GM18868 (cell line): ENCODE measurements at regions not wholly inside any gene's neighbourhood (a gene's known extent, or its start where the extent isn't known, plus 50 kb on each side); places are given as distances from the start of the nearest gene placed in this dataset.
"Not testable (repeated sequence)": the region's sequence is repeated elsewhere in the genome, so short reads cannot be mapped to it uniquely, and the experiment has no call there.

ENCODE experiments used
- ATAC-seq: cut with Tn5 transposase; IDR thresholded peaks from one replicate; pipeline ENCODE4 v1.9.1; 2021; ENCODE audit warnings: mild to moderate bottlenecking, moderate library complexity; ENCODE audit not compliant: unreplicated experiment

DNA sequence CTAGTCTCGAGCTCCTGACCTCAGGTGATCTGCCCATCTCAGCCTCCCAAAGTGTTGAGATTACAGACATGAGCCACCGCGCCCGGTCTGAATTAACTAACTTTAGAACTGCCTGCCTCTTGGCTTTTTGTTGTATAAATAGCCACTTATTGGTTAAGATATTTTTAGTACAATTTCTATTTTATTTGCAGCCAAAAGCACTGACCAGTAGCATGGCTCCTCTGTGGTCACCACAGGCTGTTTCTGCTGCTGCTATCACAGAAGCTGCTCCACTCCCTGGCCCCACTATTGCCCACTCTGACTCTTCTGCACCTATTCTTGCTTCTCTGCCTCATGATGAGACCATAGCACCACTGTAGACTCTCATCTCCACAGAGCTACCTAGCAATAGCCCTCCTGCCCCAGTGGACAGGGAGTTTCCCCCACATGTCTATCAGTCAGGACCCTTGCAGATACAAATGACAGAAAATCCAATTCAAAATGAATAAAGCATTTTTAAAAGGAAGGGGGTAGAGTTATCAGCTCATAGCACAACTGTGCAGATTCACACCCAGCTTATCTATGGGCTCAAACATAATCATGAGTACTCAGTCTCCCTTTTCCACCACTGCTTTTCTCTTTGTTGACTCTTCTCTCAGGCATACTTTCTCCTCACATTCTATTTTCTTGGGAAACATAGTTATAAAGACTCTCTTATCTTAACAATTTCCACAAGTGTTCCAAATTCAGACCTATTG is 151.8 kb upstream of the EPB41L4A start:
- ATAC-seq = no peak

- ATAC-seq = no peak
Measured at GRCh38 chr5:112573441-112573840, 154.4 kb upstream of the EPB41L4A start.

- no peak for ATAC-seq
Measured at GRCh38 chr5:112574536-112574935, 155.5 kb upstream of the EPB41L4A start.

- ATAC-seq = no peak
Measured at GRCh38 chr5:112576298-112576925, 157.3 kb upstream of the EPB41L4A start.

GRCh38 chr5:112579599-112580170 is 158.0 kb upstream of the APC start:
- no peak for ATAC-seq

DNA sequence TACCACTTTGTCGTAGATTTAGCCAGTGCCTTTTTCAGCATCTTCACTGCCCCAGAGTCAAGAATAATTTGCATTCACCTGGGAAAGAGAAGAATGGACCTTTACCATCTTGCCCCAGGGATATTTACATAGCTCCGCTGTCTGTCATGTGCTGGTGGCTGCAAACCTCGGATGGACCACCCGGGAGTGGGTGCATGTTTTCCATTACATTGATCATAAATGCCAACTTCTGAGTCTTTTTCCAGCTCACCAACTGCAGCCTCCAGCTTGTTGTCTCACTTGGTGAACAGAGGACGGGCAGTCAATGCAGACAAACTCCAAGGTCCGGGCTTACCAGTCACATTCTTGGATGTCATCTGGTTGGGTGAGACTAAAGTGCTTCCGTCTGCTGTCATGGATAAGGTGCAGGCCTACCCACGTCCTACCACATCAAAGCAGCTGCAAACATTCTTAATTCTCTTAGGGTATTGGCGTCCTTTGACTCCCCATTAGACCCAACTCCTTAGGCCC is 155.8 kb upstream of the APC start:
- ATAC-seq = no peak

- ATAC-seq = no peak
Measured at GRCh38 chr5:112583166-112583565, 154.5 kb upstream of the APC start.

DNA sequence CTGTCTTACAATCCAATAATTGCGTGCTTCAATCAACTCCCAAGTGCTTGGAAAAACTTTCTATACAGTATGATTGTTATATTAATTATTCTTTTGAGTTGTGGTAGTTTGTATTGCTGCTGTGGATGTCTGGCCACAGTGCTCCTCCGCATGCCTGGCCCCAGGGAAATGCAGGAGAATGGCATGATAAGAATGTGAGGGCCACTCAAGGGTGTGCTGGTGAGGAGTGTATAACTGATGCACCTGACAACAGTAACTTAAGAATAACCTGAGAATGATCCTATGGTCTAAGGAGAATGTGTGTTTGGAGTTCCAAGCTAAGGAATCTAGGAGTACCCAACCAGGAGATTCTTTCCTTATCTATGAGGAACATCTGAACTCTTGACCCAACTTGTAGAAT is 152.9 kb upstream of the APC start:
- ATAC-seq = no peak

- peak; percentile 92 for ATAC-seq
Measured at GRCh38 chr5:112586596-112587062, 151.1 kb upstream of the APC start.

DNA sequence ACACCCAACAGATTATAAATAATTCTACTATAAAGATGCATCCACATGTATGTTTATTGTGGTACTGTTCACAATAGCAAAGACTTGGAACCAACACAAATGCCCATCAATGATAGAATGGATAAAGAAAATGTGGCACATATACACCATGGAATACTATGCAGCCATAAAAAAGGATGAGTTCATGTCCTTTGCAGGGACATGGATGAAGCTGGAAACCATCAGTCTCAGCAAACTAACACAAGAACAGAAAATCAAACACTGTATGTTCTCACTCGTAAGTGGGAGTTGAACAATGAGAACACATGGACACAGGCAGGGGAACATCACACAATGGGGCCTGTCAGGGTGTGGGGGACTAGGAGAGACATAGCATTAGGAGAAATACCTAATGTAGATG is 146.8 kb upstream of the APC start:
- not testable (repeated sequence) for ATAC-seq

DNA sequence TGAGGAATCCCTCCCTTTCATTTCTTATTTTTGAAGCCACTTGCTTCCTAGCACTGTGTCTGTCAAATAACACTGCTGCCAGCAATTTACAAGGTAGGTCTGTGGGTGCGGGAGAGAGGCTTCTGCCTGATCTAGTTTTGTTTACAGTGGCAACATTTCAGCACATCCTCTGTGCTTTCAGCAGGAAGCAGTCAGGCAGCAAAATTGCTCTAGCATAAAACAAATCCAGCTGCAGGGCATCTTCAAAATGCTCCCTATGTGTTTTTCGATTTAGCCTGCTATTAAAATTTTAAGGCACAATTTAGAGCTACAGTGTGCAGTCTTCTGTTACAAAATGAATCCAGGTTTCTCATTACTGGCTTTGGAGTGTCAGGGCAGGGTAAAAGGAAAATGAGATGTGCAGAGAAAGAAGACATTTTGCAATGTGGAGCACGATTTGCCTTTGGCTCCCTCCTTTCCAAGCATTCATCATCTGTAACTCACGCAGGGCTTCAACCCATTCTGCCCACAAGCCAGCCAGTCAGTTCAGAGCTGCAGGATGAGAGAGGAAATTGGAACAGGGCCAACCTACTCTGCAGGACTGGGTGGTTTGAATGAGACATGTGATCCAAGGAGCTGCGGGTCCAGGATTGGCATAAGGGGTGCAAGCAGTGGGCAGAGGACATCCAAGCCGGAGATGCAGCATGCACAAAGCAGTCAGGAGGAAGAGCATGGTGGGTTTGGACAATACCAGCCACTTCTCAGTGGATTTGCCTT is 143.4 kb upstream of the APC start:
- no peak for ATAC-seq

DNA sequence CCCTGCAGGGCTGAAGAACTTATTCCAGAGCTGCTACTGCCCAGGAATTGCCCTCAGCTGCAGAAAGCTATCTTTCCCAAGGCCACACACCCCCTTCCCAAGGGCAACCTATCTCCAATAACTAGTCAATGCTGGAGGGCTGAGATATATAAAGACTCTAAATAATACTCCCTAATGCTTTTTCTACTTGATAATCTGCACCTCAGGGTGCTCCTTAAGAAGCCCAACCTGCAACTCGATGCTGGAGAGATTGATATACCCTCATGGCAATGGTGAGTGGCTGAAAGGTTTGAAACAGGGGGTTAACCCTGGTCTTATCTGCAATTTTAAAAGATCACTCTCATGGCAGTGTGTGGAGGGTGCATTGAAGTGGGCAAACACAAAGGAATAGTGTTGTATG is 142.7 kb upstream of the APC start:
- no peak for ATAC-seq

DNA sequence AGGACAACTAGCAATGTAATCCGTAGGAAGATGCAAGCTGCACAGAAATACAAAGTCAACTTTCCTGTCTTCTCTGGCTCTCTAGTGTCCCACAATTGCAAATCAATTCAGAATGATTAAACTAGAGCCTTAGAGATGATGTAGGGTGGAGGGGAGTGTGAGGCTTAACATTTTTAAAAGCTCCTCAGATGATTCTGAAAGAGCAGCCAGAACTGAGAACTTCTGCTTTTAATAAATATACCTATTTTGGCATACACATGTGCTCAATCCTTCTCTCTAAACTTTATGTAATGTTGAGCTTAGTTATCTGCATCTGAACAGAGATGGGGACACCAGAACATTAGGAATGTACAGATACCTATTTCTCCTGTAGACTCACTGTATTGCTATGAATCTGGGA is 139.9 kb upstream of the APC start:
- ATAC-seq = no peak

DNA sequence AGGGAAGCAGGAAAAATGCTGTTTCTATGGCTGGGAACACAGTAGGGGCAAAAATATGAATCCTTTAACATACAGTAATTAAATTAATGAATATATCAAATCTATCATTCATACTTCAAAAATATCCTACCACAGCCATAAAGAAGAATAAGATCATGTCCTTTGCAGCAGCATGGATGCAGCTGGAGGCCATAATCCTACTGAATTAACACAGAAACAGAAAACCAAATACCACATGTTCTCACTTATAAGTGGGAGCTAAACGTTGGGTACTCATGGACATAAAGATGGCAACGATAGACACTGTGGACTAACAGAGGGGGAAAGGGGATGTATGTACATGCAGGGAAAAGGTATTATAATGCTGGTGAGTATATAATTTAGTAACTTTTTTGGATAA is 137.2 kb upstream of the APC start:
- ATAC-seq = not testable (repeated sequence)

DNA sequence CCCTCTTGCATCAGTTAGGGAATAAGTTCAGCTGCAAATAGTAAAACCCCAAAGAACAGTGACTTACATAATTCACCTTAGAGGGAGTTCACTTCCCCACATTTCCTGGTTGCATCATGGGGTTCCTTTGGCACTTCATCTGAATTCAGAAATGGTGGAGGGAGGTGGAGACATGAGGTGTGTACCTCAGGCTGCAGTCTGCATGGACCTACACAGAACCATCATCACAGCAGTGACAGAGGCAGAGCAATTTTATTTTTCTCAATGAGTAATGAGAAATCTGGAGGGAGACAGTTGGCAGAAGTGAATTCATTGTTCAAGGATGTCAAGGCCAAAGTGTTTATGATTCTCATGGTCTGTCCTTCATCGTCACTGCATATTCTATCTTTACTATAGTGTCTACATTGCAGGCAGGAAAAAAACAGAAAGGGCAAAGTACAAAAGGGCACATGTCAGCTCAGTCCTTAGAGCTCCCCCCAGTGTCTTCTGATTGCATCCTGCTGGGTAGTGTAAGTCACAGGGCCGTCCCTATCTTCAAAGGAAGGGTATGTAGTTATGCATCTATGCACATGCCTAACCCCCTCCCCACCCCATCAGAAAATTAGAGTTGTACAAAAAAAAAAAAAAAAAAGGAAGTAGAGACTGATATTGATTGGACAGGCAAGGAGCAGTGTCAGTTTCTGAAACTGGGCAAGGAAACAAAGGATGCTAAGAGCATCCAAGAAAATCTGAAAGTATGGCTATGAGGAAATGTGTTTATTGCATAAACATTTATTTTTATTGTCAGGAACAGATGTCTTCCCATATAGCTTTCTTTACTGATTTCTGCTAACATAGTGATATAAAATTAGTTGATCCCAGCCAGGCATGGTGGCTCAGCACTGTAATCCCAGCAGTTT is 132.7 kb upstream of the APC start:
- peak; percentile 63 for ATAC-seq

DNA sequence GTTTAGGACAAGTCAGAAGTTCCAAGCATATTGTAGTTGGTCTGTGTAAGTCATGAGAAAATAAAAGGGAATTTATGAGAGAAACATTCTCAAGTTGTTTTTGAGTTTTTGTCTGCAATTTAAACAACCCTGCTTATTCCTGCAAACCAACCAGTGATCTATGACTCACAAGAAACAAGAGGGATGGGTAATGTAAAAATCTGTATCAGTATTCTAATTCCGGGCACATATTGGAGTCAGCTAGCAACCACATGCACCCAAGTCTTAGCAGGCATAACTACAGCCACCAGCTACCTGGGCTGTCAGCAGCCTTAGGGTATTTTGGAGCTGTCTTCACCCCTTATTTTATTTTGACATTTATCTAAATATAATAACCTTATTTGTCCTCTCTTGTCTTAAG is 128.7 kb upstream of the APC start:
- no peak for ATAC-seq

GRCh38 chr5:112612663-112613062 is 125.0 kb upstream of the APC start:
- ATAC-seq = no peak

- ATAC-seq = no peak
Measured at GRCh38 chr5:112614285-112614684, 123.4 kb upstream of the APC start.

- no peak for ATAC-seq
Measured at GRCh38 chr5:112614986-112615385, 122.7 kb upstream of the APC start.

- no peak for ATAC-seq
Measured at GRCh38 chr5:112616812-112617547, 120.7 kb upstream of the APC start.
